Peyer's patch (tissue), 4 donors: ENCODE measurements at regions not wholly inside any gene's neighbourhood (a gene's known extent, or its start where the extent isn't known, plus 50 kb on each side); places are given as distances from the start of the nearest gene placed in this dataset.

Experiments used
- POLR2A ChIP-seq, 2 donors: fragments of 450-650 bp; IDR thresholded peaks; one replicate each; pipeline ENCODE4 v1.5.1; 2017; ENCODE audit warnings: antibody characterized with exemption in 2 of 2, mild to moderate bottlenecking in 2 of 2, moderate library complexity in 2 of 2
- TF ChIP-seq, protein P1 (sequence below), 6 experiments: fragments of 450-650 bp in 4 of 6; fragments of 200-600 bp in 2 of 6; sonication (generic) in 1 of 6; IDR thresholded peaks; one replicate each; pipeline ENCODE4 v1.5.1; 2017 to 2019; ENCODE audit warnings: antibody characterized with exemption in 6 of 6, mild to moderate bottlenecking in 3 of 6, moderate library complexity in 1 of 6

DNA sequence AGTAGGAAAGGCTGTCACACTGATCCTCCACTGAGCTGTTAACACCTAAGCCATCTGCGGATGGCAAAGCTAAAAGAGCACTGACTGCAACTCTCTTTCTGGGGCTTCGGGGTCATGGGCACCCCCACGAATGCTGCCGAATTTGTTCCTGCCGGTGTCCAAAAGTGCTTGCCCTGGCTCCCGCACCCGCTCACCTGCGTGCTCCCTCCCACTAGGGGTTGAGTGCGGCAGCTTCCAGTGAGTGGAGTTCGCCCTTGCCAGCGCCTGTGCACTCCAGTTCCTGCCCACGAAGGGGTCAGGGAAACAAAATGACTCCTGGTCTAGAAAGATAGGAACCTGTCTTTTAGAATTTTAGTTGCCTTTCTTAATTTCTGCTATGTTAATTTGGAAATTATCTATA, 78.7 kb downstream of the IFI44 start:
- TF ChIP-seq, protein P1, sequence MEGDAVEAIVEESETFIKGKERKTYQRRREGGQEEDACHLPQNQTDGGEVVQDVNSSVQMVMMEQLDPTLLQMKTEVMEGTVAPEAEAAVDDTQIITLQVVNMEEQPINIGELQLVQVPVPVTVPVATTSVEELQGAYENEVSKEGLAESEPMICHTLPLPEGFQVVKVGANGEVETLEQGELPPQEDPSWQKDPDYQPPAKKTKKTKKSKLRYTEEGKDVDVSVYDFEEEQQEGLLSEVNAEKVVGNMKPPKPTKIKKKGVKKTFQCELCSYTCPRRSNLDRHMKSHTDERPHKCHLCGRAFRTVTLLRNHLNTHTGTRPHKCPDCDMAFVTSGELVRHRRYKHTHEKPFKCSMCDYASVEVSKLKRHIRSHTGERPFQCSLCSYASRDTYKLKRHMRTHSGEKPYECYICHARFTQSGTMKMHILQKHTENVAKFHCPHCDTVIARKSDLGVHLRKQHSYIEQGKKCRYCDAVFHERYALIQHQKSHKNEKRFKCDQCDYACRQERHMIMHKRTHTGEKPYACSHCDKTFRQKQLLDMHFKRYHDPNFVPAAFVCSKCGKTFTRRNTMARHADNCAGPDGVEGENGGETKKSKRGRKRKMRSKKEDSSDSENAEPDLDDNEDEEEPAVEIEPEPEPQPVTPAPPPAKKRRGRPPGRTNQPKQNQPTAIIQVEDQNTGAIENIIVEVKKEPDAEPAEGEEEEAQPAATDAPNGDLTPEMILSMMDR (IDR thresholded peaks at IDR 0.05): no peak
- no peak for TF ChIP-seq POLR2A (IDR thresholded peaks at IDR 0.05)
